ENCODE measurements at regions not wholly inside any gene's neighbourhood (a gene's known extent, or its start where the extent isn't known, plus 50 kb on each side); places are given as distances from the start of the nearest gene placed in this dataset.

GRCh38 chr11:92765082-92765840, 204.2 kb upstream of the MTNR1B start:
- Histone ChIP-seq H3K4me3 (ENCODE audit: low read length) (no peak overlapping the region), H3K27ac (ENCODE audit: low read length) (no peak overlapping the region), H3K9me3 (ENCODE audit: control insufficient read depth, low read depth, low read length) (no peaks in the 10 kb centered on the region), H3K36me3 (ENCODE audit: control insufficient read depth, insufficient read depth, low read length) (no peaks in the 10 kb centered on the region), H3K4me1 (ENCODE audit: control insufficient read depth, insufficient read depth, low read length) (no peaks in the 10 kb centered on the region), H3K27me3 (ENCODE audit: control insufficient read depth, insufficient read depth, low read length) (no peaks in the 10 kb centered on the region)
- 93% methylated on average over 2 of the region's 9 CpGs for WGBS (ENCODE audit: insufficient coverage, low lambda C conversion rate)
- no peak for DNase-seq

- WGBS (ENCODE audit: insufficient coverage, low lambda C conversion rate) = no CpG with 5 or more reads among the region's 10 CpGs
- Histone ChIP-seq H3K27me3 (ENCODE audit: control insufficient read depth, insufficient read depth, low read length) (no peaks in the 10 kb centered on the region), H3K36me3 (ENCODE audit: control insufficient read depth, insufficient read depth, low read length) (no peaks in the 10 kb centered on the region), H3K4me1 (ENCODE audit: control insufficient read depth, insufficient read depth, low read length) (no peaks in the 10 kb centered on the region), H3K27ac (ENCODE audit: low read length) (no peak overlapping the region), H3K4me3 (ENCODE audit: low read length) (no peak overlapping the region), H3K9me3 (ENCODE audit: control insufficient read depth, low read depth, low read length) (no peaks in the 10 kb centered on the region)
- DNase-seq = peak; percentile 8 to 20
These were observed 203.5 kb upstream of the MTNR1B start for GRCh38 chr11:92765965-92766371.

- no peaks in the 10 kb centered on the region for H3K27me3 ChIP-seq (ENCODE audit: control insufficient read depth, insufficient read depth, low read length)
- no peaks in the 10 kb centered on the region for H3K36me3 ChIP-seq (ENCODE audit: control insufficient read depth, insufficient read depth, low read length)
- WGBS (ENCODE audit: insufficient coverage, low lambda C conversion rate) = 100% methylated on average over 1 of the region's 7 CpGs
- DNase-seq = no peak
- H3K27ac ChIP-seq (ENCODE audit: low read length) = no peak overlapping the region
- H3K4me1 ChIP-seq (ENCODE audit: control insufficient read depth, insufficient read depth, low read length) = no peaks in the 10 kb centered on the region
- no peak overlapping the region for H3K4me3 ChIP-seq (ENCODE audit: low read length)
- no peaks in the 10 kb centered on the region for H3K9me3 ChIP-seq (ENCODE audit: control insufficient read depth, low read depth, low read length)
These were observed 202.8 kb upstream of the MTNR1B start for GRCh38 chr11:92766698-92767097.

GRCh38 chr11:92767416-92767815, 202.0 kb upstream of the MTNR1B start:
- no CpG with 5 or more reads among the region's 1 CpG for WGBS (ENCODE audit: insufficient coverage, low lambda C conversion rate)
- H3K4me3 ChIP-seq (ENCODE audit: low read length) = no peak overlapping the region
- no peaks in the 10 kb centered on the region for H3K9me3 ChIP-seq (ENCODE audit: control insufficient read depth, low read depth, low read length)
- H3K27me3 ChIP-seq (ENCODE audit: control insufficient read depth, insufficient read depth, low read length) = no peaks in the 10 kb centered on the region
- H3K36me3 ChIP-seq (ENCODE audit: control insufficient read depth, insufficient read depth, low read length) = no peaks in the 10 kb centered on the region
- H3K27ac ChIP-seq (ENCODE audit: low read length) = no peak overlapping the region
- DNase-seq = no peak
- H3K4me1 ChIP-seq (ENCODE audit: control insufficient read depth, insufficient read depth, low read length) = no peaks in the 10 kb centered on the region

- Histone ChIP-seq H3K4me3 (ENCODE audit: low read length) (no peak overlapping the region), H3K27ac (ENCODE audit: low read length) (no peak overlapping the region), H3K27me3 (ENCODE audit: control insufficient read depth, insufficient read depth, low read length) (no peaks in the 10 kb centered on the region), H3K36me3 (ENCODE audit: control insufficient read depth, insufficient read depth, low read length) (no peaks in the 10 kb centered on the region), H3K4me1 (ENCODE audit: control insufficient read depth, insufficient read depth, low read length) (no peaks in the 10 kb centered on the region), H3K9me3 (ENCODE audit: control insufficient read depth, low read depth, low read length) (no peaks in the 10 kb centered on the region)
- DNase-seq = no peak
- 95% methylated on average over 4 of the region's 5 CpGs for WGBS (ENCODE audit: insufficient coverage, low lambda C conversion rate)
These were observed 201.2 kb upstream of the MTNR1B start for GRCh38 chr11:92768121-92768840.

- Histone ChIP-seq H3K9me3 (ENCODE audit: control insufficient read depth, low read depth, low read length) (no peaks in the 10 kb centered on the region), H3K4me1 (ENCODE audit: control insufficient read depth, insufficient read depth, low read length) (no peaks in the 10 kb centered on the region), H3K36me3 (ENCODE audit: control insufficient read depth, insufficient read depth, low read length) (no peaks in the 10 kb centered on the region), H3K27me3 (ENCODE audit: control insufficient read depth, insufficient read depth, low read length) (no peaks in the 10 kb centered on the region), H3K27ac (ENCODE audit: low read length) (no peak overlapping the region), H3K4me3 (ENCODE audit: low read length) (no peak overlapping the region)
- WGBS (ENCODE audit: insufficient coverage, low lambda C conversion rate) = 20% methylated on average over 1 of the region's 2 CpGs
- no peak for DNase-seq
These were observed 200.3 kb upstream of the MTNR1B start for GRCh38 chr11:92769112-92769511.

GRCh38 chr11:92770419-92770818, 199.0 kb upstream of the MTNR1B start:
- no CpG with 5 or more reads among the region's 7 CpGs for WGBS (ENCODE audit: insufficient coverage, low lambda C conversion rate)
- Histone ChIP-seq H3K36me3 (ENCODE audit: control insufficient read depth, insufficient read depth, low read length) (no peaks in the 10 kb centered on the region), H3K27me3 (ENCODE audit: control insufficient read depth, insufficient read depth, low read length) (no peaks in the 10 kb centered on the region), H3K4me3 (ENCODE audit: low read length) (no peak overlapping the region), H3K9me3 (ENCODE audit: control insufficient read depth, low read depth, low read length) (no peaks in the 10 kb centered on the region), H3K27ac (ENCODE audit: low read length) (no peak overlapping the region), H3K4me1 (ENCODE audit: control insufficient read depth, insufficient read depth, low read length) (no peaks in the 10 kb centered on the region)
- no peak for DNase-seq

GRCh38 chr11:92770981-92771380, 198.5 kb upstream of the MTNR1B start:
- H3K4me3 ChIP-seq (ENCODE audit: low read length) = no peak overlapping the region
- H3K27me3 ChIP-seq (ENCODE audit: control insufficient read depth, insufficient read depth, low read length) = no peaks in the 10 kb centered on the region
- 89% methylated on average over 5 of the region's 9 CpGs for WGBS (ENCODE audit: insufficient coverage, low lambda C conversion rate)
- H3K9me3 ChIP-seq (ENCODE audit: control insufficient read depth, low read depth, low read length) = no peaks in the 10 kb centered on the region
- H3K4me1 ChIP-seq (ENCODE audit: control insufficient read depth, insufficient read depth, low read length) = no peaks in the 10 kb centered on the region
- DNase-seq = no peak
- H3K36me3 ChIP-seq (ENCODE audit: control insufficient read depth, insufficient read depth, low read length) = no peaks in the 10 kb centered on the region
- no peak overlapping the region for H3K27ac ChIP-seq (ENCODE audit: low read length)

GRCh38 chr11:92771701-92772100, 197.8 kb upstream of the MTNR1B start:
- DNase-seq = no peak
- Histone ChIP-seq H3K27me3 (ENCODE audit: control insufficient read depth, insufficient read depth, low read length) (no peaks in the 10 kb centered on the region), H3K9me3 (ENCODE audit: control insufficient read depth, low read depth, low read length) (no peaks in the 10 kb centered on the region), H3K4me1 (ENCODE audit: control insufficient read depth, insufficient read depth, low read length) (no peaks in the 10 kb centered on the region), H3K36me3 (ENCODE audit: control insufficient read depth, insufficient read depth, low read length) (no peaks in the 10 kb centered on the region), H3K4me3 (ENCODE audit: low read length) (no peak overlapping the region), H3K27ac (ENCODE audit: low read length) (no peak overlapping the region)
- WGBS (ENCODE audit: insufficient coverage, low lambda C conversion rate) = 95% methylated on average over 3 of the region's 3 CpGs

GRCh38 chr11:92775003-92775676, 194.3 kb upstream of the MTNR1B start:
- H3K27ac ChIP-seq (ENCODE audit: low read length) = no peak overlapping the region
- H3K4me1 ChIP-seq (ENCODE audit: control insufficient read depth, insufficient read depth, low read length) = no peaks in the 10 kb centered on the region
- DNase-seq = no peak
- no peaks in the 10 kb centered on the region for H3K36me3 ChIP-seq (ENCODE audit: control insufficient read depth, insufficient read depth, low read length)
- WGBS (ENCODE audit: insufficient coverage, low lambda C conversion rate) = no CpG with 5 or more reads among the region's 2 CpGs
- H3K4me3 ChIP-seq (ENCODE audit: low read length) = no peak overlapping the region
- no peaks in the 10 kb centered on the region for H3K27me3 ChIP-seq (ENCODE audit: control insufficient read depth, insufficient read depth, low read length)
- no peaks in the 10 kb centered on the region for H3K9me3 ChIP-seq (ENCODE audit: control insufficient read depth, low read depth, low read length)

Data from large intestine (tissue), 3 donors.